BJ (cell line): ENCODE measurements at regions not wholly inside any gene's neighbourhood (a gene's known extent, or its start where the extent isn't known, plus 50 kb on each side); places are given as distances from the start of the nearest gene placed in this dataset.

ENCODE experiments used
- CTCF ChIA-PET: fragments of 350-600 bp; formaldehyde crosslinking; extraction: SDS; loops from one replicate; lab custom pipeline; 2021; ENCODE audit warnings: antibody characterized with exemption, inconsistent platforms; lab: Yijun Ruan, JAX
- POLR2A ChIA-PET: fragments of 300-600 bp; sonication (Branson Sonifier 250); formaldehyde crosslinking; extraction: SDS; loops from one replicate; lab custom pipeline; 2021; ENCODE audit warnings: antibody characterized with exemption; lab: Charles Lee
- DNase-seq: peaks from one replicate; pipeline ENCODE4 v3.0.0-alpha.2; 2011; ENCODE audit warnings: low read depth
- H3K27me3 ChIP-seq: 2 replicates; pipeline ENCODE4 v1.6.0; 2011; ENCODE audit warnings: low read length; ENCODE audit not compliant: control insufficient read depth, insufficient read depth
- H3K36me3 ChIP-seq: 2 replicates; pipeline ENCODE4 v1.5.1; 2011; ENCODE audit warnings: low read length; ENCODE audit not compliant: control insufficient read depth, insufficient read depth
- H3K4me3 ChIP-seq: 2 replicates; pipeline ENCODE4 v1.5.1; 2011; ENCODE audit warnings: low read depth, mild to moderate bottlenecking, control low read depth, low read length
- CTCF ChIP-seq: IDR thresholded peaks from 2 replicates; pipeline ENCODE4 v1.5.1; 2011; ENCODE audit warnings: low read depth, mild to moderate bottlenecking, control low read depth, inconsistent platforms, low read length, moderate library complexity; ENCODE audit not compliant: insufficient read depth

GRCh38 chr2:192377173-192377572, 182.4 kb upstream of the TMEFF2 start:
- DNase-seq: no peak
- ChIA-PET POLR2A (no interaction called here), CTCF (no interaction called here)
- H3K36me3 ChIP-seq: no peaks in the 10 kb centered on the region
- H3K27me3 ChIP-seq: no peaks in the 10 kb centered on the region
- TF ChIP-seq CTCF: no peak
- H3K4me3 ChIP-seq: no peak overlapping the region

GRCh38 chr2:192373754-192374153, 179.0 kb upstream of the TMEFF2 start:
- TF ChIP-seq CTCF: no peak
- no peak for DNase-seq
- Histone ChIP-seq H3K4me3 (no peak overlapping the region), H3K27me3 (no peaks in the 10 kb centered on the region), H3K36me3 (no peaks in the 10 kb centered on the region)
- POLR2A ChIA-PET: no interaction called here
- CTCF ChIA-PET: no interaction called here

GRCh38 chr2:192373221-192373620, 178.5 kb upstream of the TMEFF2 start:
- DNase-seq: no peak
- CTCF ChIA-PET: no interaction called here
- Histone ChIP-seq H3K4me3 (no peak overlapping the region), H3K27me3 (no peaks in the 10 kb centered on the region), H3K36me3 (no peaks in the 10 kb centered on the region)
- TF ChIP-seq CTCF: no peak
- POLR2A ChIA-PET: no interaction called here

- no peak for DNase-seq
- no peak for TF ChIP-seq CTCF
- Histone ChIP-seq H3K27me3 (no peaks in the 10 kb centered on the region), H3K4me3 (no peak overlapping the region), H3K36me3 (no peaks in the 10 kb centered on the region)
- CTCF ChIA-PET: no interaction called here
- POLR2A ChIA-PET: no interaction called here
These were observed 175.2 kb upstream of the TMEFF2 start for GRCh38 chr2:192369969-192370368.

- POLR2A ChIA-PET: no interaction called here
- TF ChIP-seq CTCF: no peak
- Histone ChIP-seq H3K4me3 (no peak overlapping the region), H3K36me3 (no peaks in the 10 kb centered on the region), H3K27me3 (no peaks in the 10 kb centered on the region)
- CTCF ChIA-PET: no interaction called here
- DNase-seq: no peak
These were observed 162.5 kb upstream of the TMEFF2 start for GRCh38 chr2:192357217-192357616.
